CD8-positive, alpha-beta memory T cell (primary cell): ENCODE measurements at regions not wholly inside any gene's neighbourhood (a gene's known extent, or its start where the extent isn't known, plus 50 kb on each side); places are given as distances from the start of the nearest gene placed in this dataset.

Source experiments
- CTCF ChIA-PET: fragments of 350-600 bp; sonication (Branson Sonifier 250); formaldehyde crosslinking; loops from one replicate; lab custom pipeline; 2021; ENCODE audit warnings: antibody characterized with exemption; lab: Charles Lee
- POLR2A ChIA-PET: fragments of 350-600 bp; sonication (Branson Sonifier 250); formaldehyde crosslinking; loops from one replicate; lab custom pipeline; 2021; ENCODE audit warnings: antibody characterized with exemption; lab: Charles Lee
- DNase-seq, 5 donors: peaks; one replicate each; pipeline versions ENCODE4 v3.0.0 to v3.0.0-alpha.2; 2020 to 2022; ENCODE audit warnings: mixed read lengths in 1 of 5
- H3K27ac ChIP-seq: one replicate; pipeline ENCODE4 v1.7.0; 2013; ENCODE audit warnings: low read depth, mild to moderate bottlenecking, low read length, moderate library complexity
- H3K27me3 ChIP-seq: 2 replicates; pipeline ENCODE4 v1.7.0; 2013; ENCODE audit warnings: low read length, mild to moderate bottlenecking; ENCODE audit not compliant: insufficient read depth, poor library complexity, severe bottlenecking
- H3K36me3 ChIP-seq: 2 replicates; pipeline ENCODE4 v1.7.0; 2013; ENCODE audit warnings: mild to moderate bottlenecking, low read length, moderate library complexity; ENCODE audit not compliant: insufficient read depth
- H3K4me1 ChIP-seq: 2 replicates; pipeline ENCODE4 v1.7.0; 2013; ENCODE audit warnings: mild to moderate bottlenecking, low read length, moderate library complexity; ENCODE audit not compliant: insufficient read depth
- H3K4me3 ChIP-seq: 2 replicates; pipeline ENCODE4 v1.7.0; 2013; ENCODE audit warnings: mild to moderate bottlenecking, low read length
- H3K9me3 ChIP-seq: 2 replicates; pipeline ENCODE4 v1.7.0; 2013; ENCODE audit warnings: mild to moderate bottlenecking, low read length
- H3K27ac Mint-ChIP-seq, 8 donors: one replicate each; pipeline ENCODE4 v1.8.0; 2020 to 2021; ENCODE audit warnings: mixed read lengths in 8 of 8, mild to moderate bottlenecking in 6 of 8, inconsistent platforms in 3 of 8, moderate library complexity in 3 of 8
- H3K27me3 Mint-ChIP-seq, 2 donors: one replicate each; pipeline ENCODE4 v1.8.0; 2020 to 2021; ENCODE audit warnings: mixed read lengths in 2 of 2, mild to moderate bottlenecking in 1 of 2, moderate library complexity in 1 of 2
- H3K36me3 Mint-ChIP-seq, 3 donors: one replicate each; pipeline ENCODE4 v1.8.0; 2020 to 2021; ENCODE audit warnings: mixed read lengths in 3 of 3, inconsistent platforms in 1 of 3, mild to moderate bottlenecking in 1 of 3
- H3K4me1 Mint-ChIP-seq, 3 donors: one replicate each; pipeline ENCODE4 v1.8.0; 2020 to 2021; ENCODE audit warnings: mixed read lengths in 3 of 3, inconsistent platforms in 1 of 3, mild to moderate bottlenecking in 1 of 3
- H3K4me3 Mint-ChIP-seq, 7 donors: one replicate each; pipeline ENCODE4 v1.8.0; 2020 to 2021; ENCODE audit warnings: mixed read lengths in 7 of 7, mild to moderate bottlenecking in 6 of 7, moderate library complexity in 4 of 7, inconsistent platforms in 2 of 7
- H3K9me3 Mint-ChIP-seq, 5 donors: one replicate each; pipeline ENCODE4 v1.8.0; 2020 to 2022; ENCODE audit warnings: mixed read lengths in 5 of 5, mild to moderate bottlenecking in 3 of 5, moderate library complexity in 2 of 5, inconsistent platforms in 1 of 5

DNA sequence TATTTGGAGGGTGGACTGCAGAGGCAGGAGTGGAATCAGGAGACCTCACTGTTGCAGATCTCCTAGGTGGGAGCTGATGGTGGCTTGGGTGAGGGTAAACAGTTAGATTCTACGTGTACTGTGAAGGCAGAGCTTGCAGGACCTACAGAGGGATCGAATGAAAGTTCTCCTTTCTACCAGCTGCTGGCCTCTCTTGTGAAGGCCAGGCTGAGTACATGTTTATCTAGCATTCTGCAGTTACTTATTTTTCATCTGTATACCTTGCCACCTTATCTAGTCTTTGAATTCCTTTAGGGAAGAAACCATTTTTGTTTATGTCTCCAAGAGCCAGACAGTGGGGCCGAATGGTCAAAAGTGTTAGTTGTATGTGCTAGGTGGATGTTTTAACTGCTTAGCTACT lies 57.6 kb downstream of the PTTG1 start:
- ChIA-PET POLR2A (no interaction called here), CTCF (interaction anchor here (1.5 kb wide), 1 partner anchor 11 kb away, joined by 5 read pairs; no protein-coding TSS in a partner anchor)
- Mint-ChIP-seq H3K4me3 (peak overlapping the region in 5 of 7 donors; percentile 15 to 41 (median 23)), H3K27ac (peak overlapping the region; percentile 48 to 93 (median 80)), H3K4me1 (peaks cover 52 to 85% (median 81%) of the 10 kb centered on the region in 3 donors), H3K27me3 (no peaks in the 10 kb centered on the region), H3K9me3 (no peaks in the 10 kb centered on the region), H3K36me3 (peaks cover 4 to 17% (median 17%) of the 10 kb centered on the region in 3 donors)
- Histone ChIP-seq H3K4me3 (no peak overlapping the region), H3K9me3 (no peaks in the 10 kb centered on the region), H3K27ac (no peak overlapping the region), H3K4me1 (peaks cover 16% of the 10 kb centered on the region), H3K27me3 (no peaks in the 10 kb centered on the region), H3K36me3 (no peaks in the 10 kb centered on the region)
- DNase-seq, result no peak

DNA sequence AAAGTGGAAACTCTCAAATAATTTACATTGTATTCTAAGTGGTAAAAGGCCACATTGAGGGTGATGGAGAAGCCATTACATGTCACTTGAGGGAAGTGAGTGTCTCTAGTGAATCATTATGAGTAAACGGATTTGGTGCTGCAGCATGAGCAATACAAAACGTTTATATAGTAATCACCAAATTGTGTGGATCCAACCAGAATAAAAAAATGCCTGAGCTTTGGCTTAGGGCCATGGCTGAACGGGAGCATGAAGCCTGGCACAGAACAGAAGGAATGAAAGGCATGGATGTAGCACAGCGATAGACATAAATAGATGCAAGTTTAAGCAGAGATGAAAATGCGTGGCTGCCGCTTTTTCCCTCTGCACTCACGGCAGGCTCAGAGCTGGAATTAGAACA lies 58.3 kb downstream of the PTTG1 start:
- Mint-ChIP-seq H3K9me3 (no peaks in the 10 kb centered on the region), H3K4me1 (peaks cover 53 to 85% (median 82%) of the 10 kb centered on the region in 3 donors), H3K27ac (peak overlapping the region; percentile 48 to 93 (median 82)), H3K27me3 (no peaks in the 10 kb centered on the region), H3K4me3 (peak overlapping the region in 3 of 7 donors; percentile 10 to 54 (median 27)), H3K36me3 (peaks cover 4 to 19% (median 17%) of the 10 kb centered on the region in 3 donors)
- CTCF ChIA-PET, result interaction anchor here (0.7 to 1.5 kb wide), 2 partner anchors 9 to 12 kb away, joined by 3 to 5 read pairs; no protein-coding TSS in a partner anchor
- no peak overlapping the region for H3K4me3 ChIP-seq
- peaks cover 16% of the 10 kb centered on the region for H3K4me1 ChIP-seq
- H3K27me3 ChIP-seq, result no peaks in the 10 kb centered on the region
- POLR2A ChIA-PET, result no interaction called here
- no peak for DNase-seq
- no peaks in the 10 kb centered on the region for H3K9me3 ChIP-seq
- no peaks in the 10 kb centered on the region for H3K36me3 ChIP-seq
- no peak overlapping the region for H3K27ac ChIP-seq

DNA sequence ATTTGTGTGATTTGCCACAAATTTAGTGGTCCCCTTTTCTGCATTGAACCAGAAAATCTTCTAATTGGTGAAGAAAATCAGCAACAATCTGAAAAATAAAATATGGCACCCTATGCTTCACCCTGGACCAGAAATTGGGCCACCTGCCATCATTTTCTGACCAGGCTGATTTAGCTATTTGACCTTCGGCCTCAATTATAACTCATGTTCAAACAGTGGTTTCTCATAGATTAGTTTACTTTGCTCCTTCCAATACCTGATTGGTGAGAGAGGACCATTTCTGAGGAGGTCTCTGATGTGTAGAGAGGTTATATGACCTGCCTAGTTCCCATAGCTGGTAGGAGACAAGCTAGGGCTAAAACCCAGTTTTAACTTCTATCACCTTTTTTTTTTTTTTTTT lies 59.0 kb downstream of the PTTG1 start:
- H3K36me3 Mint-ChIP-seq, result peaks cover 4 to 19% (median 15%) of the 10 kb centered on the region in 3 donors
- Histone ChIP-seq H3K9me3 (no peaks in the 10 kb centered on the region), H3K4me3 (no peak overlapping the region), H3K27ac (no peak overlapping the region), H3K4me1 (peaks cover 22% of the 10 kb centered on the region), H3K36me3 (no peaks in the 10 kb centered on the region), H3K27me3 (no peaks in the 10 kb centered on the region)
- no peaks in the 10 kb centered on the region for H3K9me3 Mint-ChIP-seq
- H3K27me3 Mint-ChIP-seq, result no peaks in the 10 kb centered on the region
- H3K27ac Mint-ChIP-seq, result peak overlapping the region in 3 of 8 donors; percentile 76 to 87 (median 81)
- POLR2A ChIA-PET, result no interaction called here
- no peak for DNase-seq
- CTCF ChIA-PET, result interaction anchor here (0.7 to 1.5 kb wide), 2 partner anchors 10 to 13 kb away, joined by 3 to 5 read pairs; no protein-coding TSS in a partner anchor
- H3K4me3 Mint-ChIP-seq, result peak overlapping the region in 1 of 7 donors; percentile 14
- peaks cover 56 to 85% (median 82%) of the 10 kb centered on the region in 3 donors for H3K4me1 Mint-ChIP-seq

DNA sequence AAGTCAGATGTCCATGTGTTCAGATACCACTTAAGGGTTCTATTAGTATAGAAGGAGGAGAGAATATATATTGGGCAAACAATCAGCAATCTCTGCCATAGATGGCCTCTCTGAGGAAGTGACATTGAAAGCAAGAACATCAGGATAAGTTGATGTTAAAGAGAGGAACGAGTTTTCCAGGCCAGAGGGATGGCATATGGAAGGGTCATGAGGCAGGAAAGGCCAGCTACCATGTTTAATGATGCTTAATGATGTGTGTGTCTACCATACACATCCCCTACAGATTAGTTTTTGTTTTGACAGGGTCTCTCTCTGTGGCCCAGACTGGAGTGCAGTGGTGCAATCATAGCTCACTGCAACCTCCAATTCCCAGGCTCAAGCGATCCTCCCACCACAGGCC lies 63.0 kb downstream of the PTTG1 start:
- Mint-ChIP-seq H3K27me3 (no peaks in the 10 kb centered on the region), H3K27ac (peak overlapping the region; percentile 66 to 93 (median 84)), H3K4me1 (peaks cover 43 to 80% (median 73%) of the 10 kb centered on the region in 3 donors), H3K9me3 (no peaks in the 10 kb centered on the region), H3K36me3 (peaks cover 0 to 11% (median 4%) of the 10 kb centered on the region in 3 donors), H3K4me3 (peak overlapping the region in 6 of 7 donors; percentile 7 to 65 (median 22))
- H3K4me1 ChIP-seq, result peaks cover 18% of the 10 kb centered on the region
- no peak overlapping the region for H3K4me3 ChIP-seq
- H3K36me3 ChIP-seq, result no peaks in the 10 kb centered on the region
- H3K9me3 ChIP-seq, result no peaks in the 10 kb centered on the region
- no peak overlapping the region for H3K27ac ChIP-seq
- DNase-seq, result no peak
- H3K27me3 ChIP-seq, result no peaks in the 10 kb centered on the region
- POLR2A ChIA-PET, result interaction anchor here (1.5 kb wide), 1 partner anchor 16 kb away, joined by 5 read pairs; no protein-coding TSS in a partner anchor
- CTCF ChIA-PET, result interaction anchor here (0.6 to 4.4 kb wide), 4 partner anchors 21 to 46 kb away, joined by 3 to 17 read pairs (median 4); no protein-coding TSS in a partner anchor

DNA sequence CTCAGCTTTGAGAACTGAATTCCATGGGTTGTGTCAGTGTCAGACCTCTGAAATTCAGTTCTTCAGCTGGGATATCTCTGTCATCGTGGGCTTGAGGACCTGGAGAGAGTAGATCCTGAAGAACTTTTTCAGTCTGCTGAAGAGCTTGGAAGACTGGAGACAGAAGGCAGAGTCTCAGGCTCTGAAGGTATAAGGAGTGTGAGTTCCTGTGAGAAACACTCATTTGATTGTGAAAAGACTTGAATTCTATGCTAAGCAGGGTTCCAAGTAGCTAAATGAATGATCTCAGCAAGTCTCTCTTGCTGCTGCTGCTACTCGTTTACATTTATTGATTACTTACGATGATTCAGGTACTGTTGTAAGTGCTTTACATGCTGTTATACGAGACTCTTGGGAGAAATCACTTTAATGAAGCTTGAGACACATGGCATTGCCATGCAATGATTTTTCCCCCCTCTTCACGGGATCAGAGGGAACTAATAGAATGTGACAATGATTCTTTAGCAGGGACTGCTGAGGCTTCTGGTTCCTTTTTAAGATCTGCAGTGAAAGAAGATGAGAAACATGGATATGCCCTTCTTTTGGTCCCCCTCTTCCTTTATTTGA lies 63.8 kb downstream of the PTTG1 start:
- peak overlapping the region; percentile 77 to 93 (median 89) for H3K27ac Mint-ChIP-seq
- H3K27ac ChIP-seq, result no peak overlapping the region
- H3K4me3 ChIP-seq, result peak overlapping the region; percentile 13
- no peaks in the 10 kb centered on the region for H3K9me3 ChIP-seq
- H3K36me3 Mint-ChIP-seq, result peaks cover 0 to 9% (median 4%) of the 10 kb centered on the region in 3 donors
- H3K36me3 ChIP-seq, result no peaks in the 10 kb centered on the region
- POLR2A ChIA-PET, result interaction anchor here (1.5 kb wide), 1 partner anchor 17 kb away, joined by 5 read pairs; no protein-coding TSS in a partner anchor
- no peaks in the 10 kb centered on the region for H3K9me3 Mint-ChIP-seq
- CTCF ChIA-PET, result interaction anchor here (1.2 to 4.4 kb wide), 3 partner anchors 22 to 46 kb away, joined by 3 to 17 read pairs (median 5); no protein-coding TSS in a partner anchor
- peaks cover 18% of the 10 kb centered on the region for H3K4me1 ChIP-seq
- H3K27me3 Mint-ChIP-seq, result no peaks in the 10 kb centered on the region
- peak overlapping the region in 4 of 7 donors; percentile 8 to 71 (median 64) for H3K4me3 Mint-ChIP-seq
- DNase-seq, result no peak
- H3K4me1 Mint-ChIP-seq, result peaks cover 39 to 72% (median 65%) of the 10 kb centered on the region in 3 donors
- no peaks in the 10 kb centered on the region for H3K27me3 ChIP-seq

DNA sequence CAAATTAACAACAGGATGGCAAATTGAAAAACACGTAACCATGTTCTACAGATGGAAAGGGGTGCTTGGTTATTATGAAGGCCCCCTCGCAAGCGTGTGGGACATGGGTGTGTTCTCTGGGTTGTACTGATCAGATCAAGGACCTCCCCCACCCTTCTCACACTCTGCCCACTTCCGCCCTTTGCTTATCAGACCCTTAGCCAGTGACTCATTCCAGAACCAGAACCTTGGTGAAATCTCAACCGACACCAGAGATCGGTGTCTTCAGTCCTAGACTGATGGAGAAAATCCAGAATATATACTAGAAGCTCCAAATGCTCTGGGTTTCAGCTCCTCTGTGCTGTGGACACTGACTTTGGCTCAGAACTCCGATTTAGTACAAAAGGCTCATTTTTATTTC lies 64.9 kb downstream of the PTTG1 start:
- H3K27me3 ChIP-seq, result no peaks in the 10 kb centered on the region
- peaks cover 18% of the 10 kb centered on the region for H3K4me1 ChIP-seq
- no peaks in the 10 kb centered on the region for H3K36me3 ChIP-seq
- H3K9me3 Mint-ChIP-seq, result no peaks in the 10 kb centered on the region
- peak overlapping the region; percentile 30 for H3K27ac ChIP-seq
- no peaks in the 10 kb centered on the region for H3K9me3 ChIP-seq
- no peaks in the 10 kb centered on the region for H3K27me3 Mint-ChIP-seq
- ChIA-PET CTCF (no interaction called here), POLR2A (interaction anchor here (0.7 kb wide), 1 partner anchor 13 kb away, joined by 4 read pairs; no protein-coding TSS in a partner anchor)
- H3K36me3 Mint-ChIP-seq, result peaks cover 0 to 9% (median 4%) of the 10 kb centered on the region in 3 donors
- DNase-seq, result peak in 4 of 5 donors; percentile 31 to 80 (median 45)
- H3K4me1 Mint-ChIP-seq, result peaks cover 37 to 76% (median 69%) of the 10 kb centered on the region in 3 donors
- H3K4me3 ChIP-seq, result no peak overlapping the region
- H3K27ac Mint-ChIP-seq, result peak overlapping the region; percentile 77 to 93 (median 89)
- peak overlapping the region in 6 of 7 donors; percentile 39 to 78 (median 66) for H3K4me3 Mint-ChIP-seq

DNA sequence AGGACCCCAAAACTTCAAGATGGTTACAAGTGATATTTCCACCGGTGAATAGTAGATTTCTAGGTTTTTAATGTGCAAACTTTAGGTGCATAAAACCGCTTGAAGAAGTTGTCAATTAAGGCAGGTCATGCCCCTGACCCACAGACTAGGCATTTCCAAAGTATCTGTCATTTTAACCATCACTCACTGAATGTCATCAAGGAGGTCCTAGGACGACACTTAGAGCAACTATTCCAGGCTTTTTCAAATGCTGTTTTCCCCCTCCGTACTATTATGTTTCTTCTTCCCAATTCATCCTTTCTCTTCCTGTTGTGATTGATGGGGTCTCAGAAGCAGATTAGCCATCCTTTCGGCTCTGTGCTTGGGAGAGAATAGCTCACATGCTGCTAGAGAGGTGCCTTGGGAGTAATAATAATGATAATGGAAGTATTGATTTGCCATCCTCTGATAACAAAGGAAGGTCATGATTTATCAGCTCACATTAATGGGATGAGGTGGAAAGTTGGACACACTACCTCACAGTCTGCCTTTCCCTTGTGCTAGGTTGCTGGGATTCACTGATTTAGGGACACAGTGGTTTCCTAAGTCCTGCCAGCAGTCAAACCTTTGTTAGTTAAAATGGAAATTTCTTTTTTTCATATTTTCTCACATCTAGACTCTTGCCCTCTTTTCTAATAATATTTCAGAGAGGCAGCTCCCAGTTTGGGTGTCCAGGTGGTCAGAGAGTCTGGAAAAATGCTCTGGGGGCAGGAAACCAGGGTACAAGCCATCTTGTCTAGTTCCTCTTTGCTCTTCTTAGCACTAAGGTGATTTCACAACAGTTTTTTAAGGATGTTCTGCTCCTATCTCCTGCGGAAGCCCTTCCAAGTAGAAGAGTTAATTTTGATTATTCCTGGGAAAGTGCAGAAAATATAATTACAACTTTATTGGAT lies 67.0 kb downstream of the PTTG1 start:
- ChIA-PET CTCF (interaction anchor here (1.1 kb wide), 1 partner anchor 50 kb away, joined by 3 read pairs; no protein-coding TSS in a partner anchor), POLR2A (no interaction called here)
- Mint-ChIP-seq H3K9me3 (no peaks in the 10 kb centered on the region), H3K27ac (peak overlapping the region in 7 of 8 donors; percentile 13 to 68 (median 34)), H3K4me3 (no peak overlapping the region), H3K4me1 (peaks cover 34 to 59% (median 51%) of the 10 kb centered on the region in 3 donors), H3K27me3 (no peaks in the 10 kb centered on the region), H3K36me3 (peaks cover 0 to 6% (median 4%) of the 10 kb centered on the region in 3 donors)
- Histone ChIP-seq H3K36me3 (no peaks in the 10 kb centered on the region), H3K27me3 (no peaks in the 10 kb centered on the region), H3K4me3 (no peak overlapping the region), H3K4me1 (peaks cover 18% of the 10 kb centered on the region), H3K27ac (no peak overlapping the region), H3K9me3 (no peaks in the 10 kb centered on the region)
- no peak for DNase-seq
